ENCODE measurements at regions not wholly inside any gene's neighbourhood (a gene's known extent, or its start where the extent isn't known, plus 50 kb on each side); places are given as distances from the start of the nearest gene placed in this dataset.
"Not testable (repeated sequence)": the region's sequence is repeated elsewhere in the genome, so short reads cannot be mapped to it uniquely, and the experiment has no call there.

- Histone ChIP-seq H3K4me1 (ENCODE audit: control insufficient read depth, insufficient read depth, low read length) (peaks cover 29% of the 10 kb centered on the region), H3K27me3 (replicated peaks; ENCODE audit: control insufficient read depth, insufficient read depth, low read length) (no peaks in the 10 kb centered on the region), H3K36me3 (ENCODE audit: control insufficient read depth, insufficient read depth, low read length, severe bottlenecking) (no peaks in the 10 kb centered on the region), H3K9ac (ENCODE audit: low read length) (peak overlapping the region; percentile 25), H3K9me3 (ENCODE audit: control insufficient read depth, low read length) (peaks cover 4% of the 10 kb centered on the region), H3K4me3 (ENCODE audit: low read length) (peak overlapping the region; percentile 31)
- no peak for DNase-seq (ENCODE audit: low read depth)
Observed at GRCh38 chr3:187888701-187889100, 143.4 kb upstream of the BCL6 start.

- no peak for DNase-seq (ENCODE audit: low read depth)
- Histone ChIP-seq H3K36me3 (ENCODE audit: control insufficient read depth, insufficient read depth, low read length, severe bottlenecking) (no peaks in the 10 kb centered on the region), H3K4me1 (ENCODE audit: control insufficient read depth, insufficient read depth, low read length) (peaks cover 29% of the 10 kb centered on the region), H3K9me3 (ENCODE audit: control insufficient read depth, low read length) (peaks cover 4% of the 10 kb centered on the region), H3K4me3 (ENCODE audit: low read length) (peak overlapping the region; percentile 31), H3K27me3 (replicated peaks; ENCODE audit: control insufficient read depth, insufficient read depth, low read length) (no peaks in the 10 kb centered on the region), H3K9ac (ENCODE audit: low read length) (peak overlapping the region; percentile 25)
Observed at GRCh38 chr3:187889106-187889505, 143.8 kb upstream of the BCL6 start.

GRCh38 chr3:187889601-187890404, 144.5 kb upstream of the BCL6 start:
- H3K9me3 ChIP-seq (ENCODE audit: control insufficient read depth, low read length) = peaks cover 4% of the 10 kb centered on the region
- H3K9ac ChIP-seq (ENCODE audit: low read length) = no peak overlapping the region
- DNase-seq (ENCODE audit: low read depth) = peak; percentile 38
- peaks cover 29% of the 10 kb centered on the region for H3K4me1 ChIP-seq (ENCODE audit: control insufficient read depth, insufficient read depth, low read length)
- H3K27me3 ChIP-seq (replicated peaks; ENCODE audit: control insufficient read depth, insufficient read depth, low read length) = no peaks in the 10 kb centered on the region
- H3K36me3 ChIP-seq (ENCODE audit: control insufficient read depth, insufficient read depth, low read length, severe bottlenecking) = no peaks in the 10 kb centered on the region
- peak overlapping the region; percentile 30 for H3K4me3 ChIP-seq (ENCODE audit: low read length)

- not testable (repeated sequence) for H3K9ac ChIP-seq (ENCODE audit: low read length); H3K9me3 ChIP-seq (ENCODE audit: control insufficient read depth, low read length); H3K36me3 ChIP-seq (ENCODE audit: control insufficient read depth, insufficient read depth, low read length, severe bottlenecking); H3K27me3 ChIP-seq (replicated peaks; ENCODE audit: control insufficient read depth, insufficient read depth, low read length); H3K4me3 ChIP-seq (ENCODE audit: low read length); DNase-seq (ENCODE audit: low read depth)
- H3K4me1 ChIP-seq (ENCODE audit: control insufficient read depth, insufficient read depth, low read length) = peaks cover 29% of the 10 kb centered on the region
Observed at GRCh38 chr3:187890405-187890752, 145.1 kb upstream of the BCL6 start.

GRCh38 chr3:187896646-187897045, 151.4 kb upstream of the BCL6 start:
- Histone ChIP-seq H3K4me1 (ENCODE audit: control insufficient read depth, insufficient read depth, low read length) (peaks cover 6% of the 10 kb centered on the region), H3K27me3 (replicated peaks; ENCODE audit: control insufficient read depth, insufficient read depth, low read length) (no peaks in the 10 kb centered on the region), H3K4me3 (ENCODE audit: low read length) (no peak overlapping the region), H3K36me3 (ENCODE audit: control insufficient read depth, insufficient read depth, low read length, severe bottlenecking) (no peaks in the 10 kb centered on the region), H3K9me3 (ENCODE audit: control insufficient read depth, low read length) (no peaks in the 10 kb centered on the region), H3K9ac (ENCODE audit: low read length) (no peak overlapping the region)
- DNase-seq (ENCODE audit: low read depth) = no peak

- Histone ChIP-seq H3K9me3 (ENCODE audit: control insufficient read depth, low read length) (no peaks in the 10 kb centered on the region), H3K4me1 (ENCODE audit: control insufficient read depth, insufficient read depth, low read length) (peaks cover 6% of the 10 kb centered on the region), H3K27me3 (replicated peaks; ENCODE audit: control insufficient read depth, insufficient read depth, low read length) (no peaks in the 10 kb centered on the region), H3K36me3 (ENCODE audit: control insufficient read depth, insufficient read depth, low read length, severe bottlenecking) (no peaks in the 10 kb centered on the region), H3K4me3 (ENCODE audit: low read length) (no peak overlapping the region), H3K9ac (ENCODE audit: low read length) (no peak overlapping the region)
- no peak for DNase-seq (ENCODE audit: low read depth)
Observed at GRCh38 chr3:187899246-187899645, 154.0 kb upstream of the BCL6 start.

- Histone ChIP-seq H3K9ac (ENCODE audit: low read length) (no peak overlapping the region), H3K4me1 (ENCODE audit: control insufficient read depth, insufficient read depth, low read length) (peaks cover 6% of the 10 kb centered on the region), H3K4me3 (ENCODE audit: low read length) (no peak overlapping the region), H3K27me3 (replicated peaks; ENCODE audit: control insufficient read depth, insufficient read depth, low read length) (no peaks in the 10 kb centered on the region), H3K36me3 (ENCODE audit: control insufficient read depth, insufficient read depth, low read length, severe bottlenecking) (no peaks in the 10 kb centered on the region), H3K9me3 (ENCODE audit: control insufficient read depth, low read length) (no peaks in the 10 kb centered on the region)
- DNase-seq (ENCODE audit: low read depth) = no peak
Observed at GRCh38 chr3:187900993-187901755, 155.9 kb upstream of the BCL6 start.

GRCh38 chr3:187902041-187902471, 156.8 kb upstream of the BCL6 start:
- DNase-seq (ENCODE audit: low read depth) = no peak
- Histone ChIP-seq H3K9me3 (ENCODE audit: control insufficient read depth, low read length) (no peaks in the 10 kb centered on the region), H3K9ac (ENCODE audit: low read length) (no peak overlapping the region), H3K27me3 (replicated peaks; ENCODE audit: control insufficient read depth, insufficient read depth, low read length) (no peaks in the 10 kb centered on the region), H3K4me1 (ENCODE audit: control insufficient read depth, insufficient read depth, low read length) (peaks cover 6% of the 10 kb centered on the region), H3K4me3 (ENCODE audit: low read length) (no peak overlapping the region), H3K36me3 (ENCODE audit: control insufficient read depth, insufficient read depth, low read length, severe bottlenecking) (no peaks in the 10 kb centered on the region)

- Histone ChIP-seq H3K9ac (ENCODE audit: low read length) (no peak overlapping the region), H3K4me3 (ENCODE audit: low read length) (no peak overlapping the region), H3K4me1 (ENCODE audit: control insufficient read depth, insufficient read depth, low read length) (peaks cover 6% of the 10 kb centered on the region), H3K9me3 (ENCODE audit: control insufficient read depth, low read length) (no peaks in the 10 kb centered on the region), H3K36me3 (ENCODE audit: control insufficient read depth, insufficient read depth, low read length, severe bottlenecking) (no peaks in the 10 kb centered on the region), H3K27me3 (replicated peaks; ENCODE audit: control insufficient read depth, insufficient read depth, low read length) (no peaks in the 10 kb centered on the region)
- DNase-seq (ENCODE audit: low read depth) = no peak
Observed at GRCh38 chr3:187902936-187903335, 157.7 kb upstream of the BCL6 start.

- Histone ChIP-seq H3K9ac (ENCODE audit: low read length) (no peak overlapping the region), H3K4me3 (ENCODE audit: low read length) (no peak overlapping the region), H3K36me3 (ENCODE audit: control insufficient read depth, insufficient read depth, low read length, severe bottlenecking) (no peaks in the 10 kb centered on the region), H3K9me3 (ENCODE audit: control insufficient read depth, low read length) (no peaks in the 10 kb centered on the region), H3K27me3 (replicated peaks; ENCODE audit: control insufficient read depth, insufficient read depth, low read length) (no peaks in the 10 kb centered on the region), H3K4me1 (ENCODE audit: control insufficient read depth, insufficient read depth, low read length) (peaks cover 6% of the 10 kb centered on the region)
- DNase-seq (ENCODE audit: low read depth) = no peak
Observed at GRCh38 chr3:187903697-187904096, 158.4 kb upstream of the BCL6 start.

GRCh38 chr3:187906416-187906815, 161.1 kb upstream of the BCL6 start:
- H3K9ac ChIP-seq (ENCODE audit: low read length) = no peak overlapping the region
- H3K4me3 ChIP-seq (ENCODE audit: low read length) = no peak overlapping the region
- H3K36me3 ChIP-seq (ENCODE audit: control insufficient read depth, insufficient read depth, low read length, severe bottlenecking) = no peaks in the 10 kb centered on the region
- peaks cover 6% of the 10 kb centered on the region for H3K4me1 ChIP-seq (ENCODE audit: control insufficient read depth, insufficient read depth, low read length)
- DNase-seq (ENCODE audit: low read depth) = no peak
- no peaks in the 10 kb centered on the region for H3K27me3 ChIP-seq (replicated peaks; ENCODE audit: control insufficient read depth, insufficient read depth, low read length)
- H3K9me3 ChIP-seq (ENCODE audit: control insufficient read depth, low read length) = no peaks in the 10 kb centered on the region
